Stimulated activated CD4-positive, alpha-beta T cell treated with anti-CD3 and anti-CD28 coated beads, Interleukin-4, amount 100 ng/mL, for 24 hours (primary cell): ENCODE measurements at regions not wholly inside any gene's neighbourhood (a gene's known extent, or its start where the extent isn't known, plus 50 kb on each side); places are given as distances from the start of the nearest gene placed in this dataset.
A peak's percentile ranks its signal among the peaks of the same experiment; 100 is the strongest.
"Not testable (repeated sequence)": the region's sequence is repeated elsewhere in the genome, so short reads cannot be mapped to it uniquely, and the experiment has no call there.

Source experiments
- DNase-seq: peaks from one replicate; pipeline ENCODE4 v3.0.0-alpha.2; 2020

- peak; percentile 28 for DNase-seq
Measured at GRCh38 chrX:3815896-3816664, 102.6 kb upstream of the PRKX start.

GRCh38 chrX:3811331-3812311 lies 98.2 kb upstream of the PRKX start:
- peak; percentile 58 for DNase-seq

GRCh38 chrX:3807906-3808305 lies 94.5 kb upstream of the PRKX start:
- DNase-seq = no peak

- DNase-seq = no peak
Measured at GRCh38 chrX:3806630-3807029, 93.2 kb upstream of the PRKX start.

- DNase-seq = no peak
Measured at GRCh38 chrX:3803713-3804112, 90.3 kb upstream of the PRKX start.

GRCh38 chrX:3803305-3803704 lies 89.9 kb upstream of the PRKX start:
- no peak for DNase-seq

- not testable (repeated sequence) for DNase-seq
Measured at GRCh38 chrX:3795411-3795810, 82.0 kb upstream of the PRKX start.

- no peak for DNase-seq
Measured at GRCh38 chrX:3791449-3791848, 78.0 kb upstream of the PRKX start.

GRCh38 chrX:3788494-3789233 lies 75.2 kb upstream of the PRKX start:
- DNase-seq = no peak

GRCh38 chrX:3787856-3788255 lies 74.4 kb upstream of the PRKX start:
- DNase-seq = no peak

GRCh38 chrX:3785822-3786221 lies 72.4 kb upstream of the PRKX start:
- not testable (repeated sequence) for DNase-seq

GRCh38 chrX:3780564-3780963 lies 67.1 kb upstream of the PRKX start:
- DNase-seq = no peak

- DNase-seq = no peak
Measured at GRCh38 chrX:3779546-3779945, 66.1 kb upstream of the PRKX start.

- DNase-seq = no peak
Measured at GRCh38 chrX:3777416-3777815, 64.0 kb upstream of the PRKX start.

GRCh38 chrX:3771766-3772165 lies 58.3 kb upstream of the PRKX start:
- no peak for DNase-seq

GRCh38 chrX:3768881-3769280 lies 55.4 kb upstream of the PRKX start:
- DNase-seq = no peak
